Gastroesophageal sphincter (tissue), 4 donors: ENCODE measurements at regions not wholly inside any gene's neighbourhood (a gene's known extent, or its start where the extent isn't known, plus 50 kb on each side); places are given as distances from the start of the nearest gene placed in this dataset.

Source experiments
- ATAC-seq: fragments of 150-250 bp; one replicate; pipeline ENCODE4 v1.9.1; 2016; ENCODE audit warnings: mild to moderate bottlenecking, moderate library complexity
- H3K27ac ChIP-seq, 4 donors: fragments of 200-600 bp; sonication (generic) in 3 of 4; 1 replicate in 3 of 4; 2 replicates in 1 of 4; pipeline ENCODE4 v1.5.1; 2016 to 2019
- H3K27me3 ChIP-seq: fragments of 200-600 bp; sonication (generic); one replicate; pipeline ENCODE4 v1.5.1; 2019
- H3K36me3 ChIP-seq, 2 donors: fragments of 200-600 bp; sonication (generic); one replicate each; pipeline ENCODE4 v1.5.1; 2019; ENCODE audit warnings: control low read depth in 1 of 2
- H3K4me1 ChIP-seq, 3 donors: fragments of 200-600 bp; sonication (generic); 1 replicate in 2 of 3; 2 replicates in 1 of 3; pipeline ENCODE4 v1.5.1; 2016 to 2019; ENCODE audit warnings: control low read depth in 2 of 3
- H3K4me3 ChIP-seq, 2 donors: fragments of 200-600 bp; sonication (generic); one replicate each; pipeline ENCODE4 v1.5.1; 2019; ENCODE audit warnings: mild to moderate bottlenecking in 1 of 2, moderate library complexity in 1 of 2
- H3K9me3 ChIP-seq, 3 donors: fragments of 200-600 bp; sonication (generic); one replicate each; pipeline ENCODE4 v1.5.1; 2017 to 2019; ENCODE audit warnings: control low read depth in 2 of 3
- EP300 ChIP-seq: sonication (generic); formaldehyde crosslinking; IDR thresholded peaks from one replicate; pipeline ENCODE4 v1.6.1; 2017; ENCODE audit warnings: antibody characterized with exemption, mild to moderate bottlenecking
- POLR2A ChIP-seq, 2 donors: fragments of 450-650 bp; IDR thresholded peaks; one replicate each; pipeline ENCODE4 v1.6.1; 2017; ENCODE audit warnings: antibody characterized with exemption in 2 of 2, mild to moderate bottlenecking in 2 of 2, moderate library complexity in 1 of 2
- POLR2AphosphoS5 ChIP-seq: sonication (generic); formaldehyde crosslinking; IDR thresholded peaks from one replicate; pipeline ENCODE4 v1.6.1; 2017; ENCODE audit warnings: antibody characterized with exemption
- WGBS, 2 donors: methylation state at CpG; one replicate each; pipeline ENCODE4 v1.1.5; 2018; ENCODE audit warnings: low coverage in 1 of 2; 5-methylcytosine and 5-hydroxymethylcytosine counted together
- TF ChIP-seq, protein P1 (sequence below), 4 experiments: fragments of 200-600 bp in 2 of 4; fragments of 450-650 bp in 2 of 4; sonication (generic) in 1 of 4; IDR thresholded peaks; one replicate each; pipeline ENCODE4 v1.5.1; 2017 to 2019; ENCODE audit warnings: antibody characterized with exemption in 4 of 4, mild to moderate bottlenecking in 2 of 4, moderate library complexity in 2 of 4

DNA sequence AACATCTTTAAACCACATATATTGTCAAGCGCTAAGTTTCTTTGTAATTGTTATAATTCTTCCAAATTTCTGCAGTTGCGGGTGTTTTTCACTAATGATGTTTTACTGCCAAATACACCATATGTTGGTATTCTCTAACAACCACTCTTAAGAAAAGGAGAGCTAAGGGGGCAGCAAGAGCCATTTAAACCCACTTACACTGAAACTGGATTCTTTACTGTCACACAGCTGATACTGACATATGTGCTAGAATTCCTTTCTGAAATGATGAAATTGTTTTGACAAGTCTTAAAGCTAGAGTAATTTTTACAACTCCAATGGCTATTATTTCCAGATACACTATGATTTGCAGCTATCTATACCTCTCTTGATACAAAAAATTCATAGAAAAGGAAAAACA is 483.1 kb downstream of the CDH11 start:
- no peaks in the 10 kb centered on the region for H3K27me3 ChIP-seq
- H3K9me3 ChIP-seq: no peaks in the 10 kb centered on the region
- no peak overlapping the region for H3K27ac ChIP-seq
- no peak for TF ChIP-seq POLR2AphosphoS5
- no peak for TF ChIP-seq EP300
- TF ChIP-seq POLR2A (IDR thresholded peaks at IDR 0.05): no peak
- TF ChIP-seq, protein P1, sequence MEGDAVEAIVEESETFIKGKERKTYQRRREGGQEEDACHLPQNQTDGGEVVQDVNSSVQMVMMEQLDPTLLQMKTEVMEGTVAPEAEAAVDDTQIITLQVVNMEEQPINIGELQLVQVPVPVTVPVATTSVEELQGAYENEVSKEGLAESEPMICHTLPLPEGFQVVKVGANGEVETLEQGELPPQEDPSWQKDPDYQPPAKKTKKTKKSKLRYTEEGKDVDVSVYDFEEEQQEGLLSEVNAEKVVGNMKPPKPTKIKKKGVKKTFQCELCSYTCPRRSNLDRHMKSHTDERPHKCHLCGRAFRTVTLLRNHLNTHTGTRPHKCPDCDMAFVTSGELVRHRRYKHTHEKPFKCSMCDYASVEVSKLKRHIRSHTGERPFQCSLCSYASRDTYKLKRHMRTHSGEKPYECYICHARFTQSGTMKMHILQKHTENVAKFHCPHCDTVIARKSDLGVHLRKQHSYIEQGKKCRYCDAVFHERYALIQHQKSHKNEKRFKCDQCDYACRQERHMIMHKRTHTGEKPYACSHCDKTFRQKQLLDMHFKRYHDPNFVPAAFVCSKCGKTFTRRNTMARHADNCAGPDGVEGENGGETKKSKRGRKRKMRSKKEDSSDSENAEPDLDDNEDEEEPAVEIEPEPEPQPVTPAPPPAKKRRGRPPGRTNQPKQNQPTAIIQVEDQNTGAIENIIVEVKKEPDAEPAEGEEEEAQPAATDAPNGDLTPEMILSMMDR (IDR thresholded peaks at IDR 0.05): no peak
- no peak for ATAC-seq
- WGBS, 2 donors: 89 to 100% methylated on average over 2 of the region's 2 CpGs
- H3K4me1 ChIP-seq: no peaks in the 10 kb centered on the region
- H3K4me3 ChIP-seq: no peak overlapping the region
- no peaks in the 10 kb centered on the region for H3K36me3 ChIP-seq

DNA sequence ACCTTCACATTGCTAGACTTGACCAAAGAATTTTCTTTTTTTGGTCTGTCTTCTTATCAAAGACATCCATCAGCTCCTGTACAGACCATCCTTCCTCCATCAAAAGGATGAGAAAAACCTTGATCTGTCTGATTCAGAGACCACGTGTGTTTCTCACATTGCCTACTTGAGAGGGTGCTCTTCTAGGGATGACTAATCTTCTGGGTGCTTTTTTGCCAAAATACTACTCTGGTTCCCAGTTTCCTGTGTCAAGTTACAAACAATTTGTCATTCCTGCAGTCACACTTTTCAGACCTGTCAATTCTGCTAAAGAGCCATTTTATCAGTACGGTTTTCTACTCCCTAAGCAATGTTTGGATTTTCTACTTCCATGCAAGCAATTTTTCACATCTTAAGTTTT is 492.2 kb downstream of the CDH11 start:
- Histone ChIP-seq H3K36me3 (no peaks in the 10 kb centered on the region), H3K4me1 (no peaks in the 10 kb centered on the region), H3K27me3 (no peaks in the 10 kb centered on the region), H3K4me3 (no peak overlapping the region), H3K27ac (no peak overlapping the region), H3K9me3 (no peaks in the 10 kb centered on the region)
- no peak for ATAC-seq
- TF ChIP-seq, protein P1 (IDR thresholded peaks at IDR 0.05): no peak
- no peak for TF ChIP-seq POLR2AphosphoS5
- TF ChIP-seq EP300: no peak
- TF ChIP-seq POLR2A (IDR thresholded peaks at IDR 0.05): no peak
- 68 to 72% methylated on average over 2 of the region's 2 CpGs for WGBS, 2 donors

DNA sequence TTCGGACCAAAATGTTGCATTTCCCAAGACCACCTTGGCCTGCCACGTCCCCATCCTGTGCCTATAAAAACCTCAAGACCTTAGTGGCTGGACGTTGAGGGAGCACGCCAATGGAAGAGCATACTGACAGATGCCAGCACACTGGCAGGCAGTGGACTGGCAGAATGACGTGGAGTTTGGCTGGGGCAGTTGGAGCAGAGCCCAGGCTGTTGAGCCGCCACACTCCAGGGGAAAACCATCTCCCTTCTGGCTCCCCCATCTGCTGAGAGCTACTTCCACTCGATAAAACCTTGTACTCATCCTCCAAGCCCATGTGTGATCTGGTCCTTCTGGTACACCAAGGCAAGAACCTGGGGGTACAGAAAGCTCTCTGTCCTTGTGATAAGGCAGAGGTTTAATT is 494.1 kb downstream of the CDH11 start:
- WGBS, 2 donors: no CpG with 5 or more reads among the region's 7 CpGs
- Histone ChIP-seq H3K4me3 (no peak overlapping the region), H3K9me3 (no peaks in the 10 kb centered on the region), H3K4me1 (no peaks in the 10 kb centered on the region), H3K27me3 (no peaks in the 10 kb centered on the region), H3K27ac (no peak overlapping the region), H3K36me3 (no peaks in the 10 kb centered on the region)
- ATAC-seq: no peak
- TF ChIP-seq, protein P1 (IDR thresholded peaks at IDR 0.05): no peak
- TF ChIP-seq EP300 (no peak), POLR2A (IDR thresholded peaks at IDR 0.05) (no peak), POLR2AphosphoS5 (no peak)

DNA sequence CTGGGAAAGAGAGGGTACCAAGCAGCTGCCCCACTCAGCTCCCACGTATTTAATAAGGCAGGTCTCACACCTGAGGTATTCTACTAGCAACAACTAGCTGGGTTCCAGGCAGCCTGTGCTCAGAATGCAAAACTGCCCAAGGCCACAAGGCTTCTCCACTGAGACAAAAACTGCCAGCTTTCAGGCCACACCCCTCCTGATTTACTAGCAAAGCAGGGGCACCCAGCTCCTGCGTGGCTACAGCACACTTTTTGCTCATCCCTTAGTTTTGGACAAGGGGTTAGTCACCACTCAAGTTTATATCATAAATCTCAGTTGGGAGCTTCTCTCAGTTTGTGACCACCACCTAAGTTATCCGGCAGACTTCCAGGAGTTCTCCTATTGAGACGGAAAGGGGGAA is 494.6 kb downstream of the CDH11 start:
- WGBS, 2 donors: 89% methylated on average over 3 of the region's 4 CpGs; no CpG with 5 or more reads in 1 of the 2 donors
- H3K4me1 ChIP-seq: no peaks in the 10 kb centered on the region

DNA sequence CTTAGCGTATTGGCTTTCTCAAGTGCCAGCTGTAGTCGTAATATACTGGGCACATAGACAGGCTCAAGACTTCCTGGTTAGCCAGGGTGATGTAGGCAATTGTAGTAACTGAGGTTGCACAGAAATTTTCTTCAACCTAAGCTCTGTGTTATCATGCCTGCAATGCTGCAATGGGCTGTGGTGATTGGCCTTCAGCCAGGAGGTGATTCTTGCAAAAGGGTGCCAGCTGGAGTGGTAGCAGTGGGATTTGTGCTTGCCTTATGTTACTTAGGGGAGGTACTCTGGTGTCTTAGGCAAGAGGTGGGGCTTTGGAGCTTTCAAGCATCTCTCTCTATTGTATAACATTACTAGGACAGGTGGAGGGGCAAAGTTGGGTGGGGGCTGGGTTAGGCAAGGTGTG is 495.1 kb downstream of the CDH11 start:
- Histone ChIP-seq H3K36me3 (no peaks in the 10 kb centered on the region), H3K27me3 (no peaks in the 10 kb centered on the region), H3K9me3 (no peaks in the 10 kb centered on the region), H3K4me1 (no peaks in the 10 kb centered on the region), H3K4me3 (no peak overlapping the region), H3K27ac (no peak overlapping the region)
- WGBS, 2 donors: 83% methylated on average over 2 of the region's 2 CpGs; no CpG with 5 or more reads in 1 of the 2 donors
- no peak for ATAC-seq
- TF ChIP-seq POLR2AphosphoS5 (no peak), EP300 (no peak), POLR2A (IDR thresholded peaks at IDR 0.05) (no peak)
- TF ChIP-seq, protein P1 (IDR thresholded peaks at IDR 0.05): no peak

More for the DNA sequence above, 494.6 kb downstream of the CDH11 start:
- no peak for TF ChIP-seq POLR2AphosphoS5
- no peak for TF ChIP-seq EP300
- TF ChIP-seq, protein P1 (IDR thresholded peaks at IDR 0.05): no peak
- TF ChIP-seq POLR2A (IDR thresholded peaks at IDR 0.05): no peak
- H3K4me3 ChIP-seq: no peak overlapping the region
- H3K36me3 ChIP-seq: no peaks in the 10 kb centered on the region
- H3K27ac ChIP-seq: no peak overlapping the region
- no peak for ATAC-seq
- H3K9me3 ChIP-seq: no peaks in the 10 kb centered on the region
- no peaks in the 10 kb centered on the region for H3K27me3 ChIP-seq
